Endothelial cell of umbilical vein (primary cell): ENCODE measurements at regions not wholly inside any gene's neighbourhood (a gene's known extent, or its start where the extent isn't known, plus 50 kb on each side); places are given as distances from the start of the nearest gene placed in this dataset.

Source experiments
- BruUV-seq: library from RNA; stranded (reverse); fragments of 400-500 nt; replicated peaks from 2 replicates; lab custom pipeline; 2021; lab: Mats Ljungman, UMichigan
- CTCF ChIA-PET: fragments of 300-600, 350-600 bp; sonication (Branson Sonifier 250); formaldehyde crosslinking; loops from one replicate; lab custom pipeline; 2021; ENCODE audit warnings: antibody characterized with exemption, inconsistent platforms; lab: Charles Lee
- POLR2A ChIA-PET: fragments of 300-600, 350-600 bp; sonication (Branson Sonifier 250); formaldehyde crosslinking; loops from one replicate; lab custom pipeline; 2021; ENCODE audit warnings: antibody characterized with exemption, inconsistent platforms; lab: Charles Lee
- DNase-seq: peaks from one replicate; pipeline ENCODE4 v3.0.0-alpha.2; 2011; ENCODE audit warnings: low read depth, low spot score
- FAIRE-seq: peaks from 2 replicates; lab custom pipeline; 2011; peaks lifted over from hg19 to GRCh38; lab: Jason Lieb, UNC
- H2AFZ ChIP-seq: 2 replicates; pipeline ENCODE4 v1.6.0; 2012; ENCODE audit warnings: low read depth, low read length, control low read depth, inconsistent platforms
- H3K27ac ChIP-seq: 2 replicates; pipeline ENCODE4 v1.5.1; 2011; ENCODE audit warnings: low read depth, mild to moderate bottlenecking, control low read depth, low read length, moderate library complexity; ENCODE audit not compliant: insufficient read depth
- H3K27me3 ChIP-seq, 2 experiments: 2 replicates each; pipeline versions ENCODE4 v1.6.0 to v1.6.1; 2011; ENCODE audit warnings: low read length in 2 of 2, mixed read lengths in 1 of 2; ENCODE audit not compliant: control insufficient read depth in 2 of 2, insufficient read depth in 2 of 2
- H3K36me3 ChIP-seq, 2 experiments: 2 replicates in 1 of 2; 3 replicates in 1 of 2; pipeline ENCODE4 v1.5.1; 2011; ENCODE audit warnings: low read length in 2 of 2, mild to moderate bottlenecking in 1 of 2, moderate library complexity in 1 of 2; ENCODE audit not compliant: control insufficient read depth in 2 of 2, insufficient read depth in 2 of 2; ENCODE audit errors: extremely low read depth in 1 of 2
- H3K4me1 ChIP-seq: 3 replicates; pipeline ENCODE4 v1.5.1; 2011; ENCODE audit warnings: mild to moderate bottlenecking, low read length; ENCODE audit not compliant: control insufficient read depth, insufficient read depth; ENCODE audit errors: extremely low read depth
- H3K4me2 ChIP-seq: 2 replicates; pipeline ENCODE4 v1.6.1; 2011; ENCODE audit warnings: low read length, control low read depth, mixed read lengths; ENCODE audit not compliant: insufficient read depth
- H3K4me3 ChIP-seq, 3 experiments: fragments of 200-600 bp in 1 of 3; sonication (generic), shearing (Covaris generic) in 1 of 3; replicated peaks in 1 of 3; 2 replicates each; pipeline ENCODE4 v1.5.1; 2011 to 2016; ENCODE audit warnings: control low read depth in 3 of 3, low read length in 3 of 3, mild to moderate bottlenecking in 2 of 3, inconsistent platforms in 1 of 3, low read depth in 1 of 3, moderate library complexity in 1 of 3; ENCODE audit not compliant: insufficient read depth in 1 of 3
- H3K79me2 ChIP-seq: 2 replicates; pipeline ENCODE4 v1.6.0; 2012; ENCODE audit warnings: low read length, inconsistent platforms; ENCODE audit not compliant: control insufficient read depth, insufficient read depth
- H3K9ac ChIP-seq: replicated peaks from 2 replicates; pipeline ENCODE3; 2011; ENCODE audit warnings: low read length, control low read depth; ENCODE audit not compliant: insufficient read depth; ENCODE audit errors: extremely low read depth
- H3K9me1 ChIP-seq: replicated peaks from 3 replicates; pipeline ENCODE4 v1.6.0; 2011; ENCODE audit warnings: mild to moderate bottlenecking, low read length; ENCODE audit not compliant: control insufficient read depth, insufficient read depth; ENCODE audit errors: extremely low read depth
- H3K9me3 ChIP-seq: replicated peaks from 2 replicates; pipeline ENCODE4 v1.5.1; 2012; ENCODE audit warnings: low read length, inconsistent platforms; ENCODE audit not compliant: control insufficient read depth, insufficient read depth
- H4K20me1 ChIP-seq: replicated peaks from 2 replicates; pipeline ENCODE3; 2011; ENCODE audit warnings: mild to moderate bottlenecking, low read length; ENCODE audit not compliant: control insufficient read depth, insufficient read depth; ENCODE audit errors: extremely low read depth
- EZH2 ChIP-seq: IDR thresholded peaks from 2 replicates; pipeline ENCODE4 v1.6.1; 2012; ENCODE audit warnings: borderline replicate concordance, low read depth, mild to moderate bottlenecking, moderate library complexity, low read length, inconsistent platforms; ENCODE audit not compliant: severe bottlenecking
- GATA2 ChIP-seq: IDR thresholded peaks from 2 replicates; pipeline ENCODE4 v1.7.0; 2011; ENCODE audit warnings: low read depth, mild to moderate bottlenecking, moderate library complexity, mixed read lengths, low read length; ENCODE audit not compliant: insufficient read length, insufficient read depth
- JUN ChIP-seq: IDR thresholded peaks from 2 replicates; pipeline ENCODE4 v1.6.1; 2011; ENCODE audit warnings: borderline replicate concordance, low read depth; ENCODE audit not compliant: insufficient read length, insufficient read depth
- MYC ChIP-seq: IDR thresholded peaks from one replicate; pipeline ENCODE4 v1.6.1; 2011; ENCODE audit warnings: mild to moderate bottlenecking, low read depth, low read length
- POLR2A ChIP-seq: IDR thresholded peaks from 2 replicates; pipeline ENCODE4 v1.6.1; 2012; ENCODE audit warnings: low read depth, mild to moderate bottlenecking, control low read depth, low read length
- dilution Hi-C: fragments of 300-500 bp; cut with MboI; formaldehyde crosslinking; loops from one replicate; pipeline ENCODE4 v1.15.0; 2019; ENCODE audit warnings: low sequenced_read_pairs; ENCODE audit not compliant: extremely low pct_ligation_motif_present
- intact Hi-C: fragments of 100-400 bp; cut with micrococcal nuclease; formaldehyde crosslinking; loops from one replicate; pipeline ENCODE4 v1.10.0; 2022
- TF ChIP-seq, protein P1 (sequence below), 2 donors: IDR thresholded peaks; 1 replicate in 1 of 2; 2 replicates in 1 of 2; pipeline ENCODE4 v1.5.1; 2011; ENCODE audit warnings: low read length in 2 of 2, mild to moderate bottlenecking in 2 of 2, moderate library complexity in 2 of 2, control low read depth in 1 of 2, inconsistent platforms in 1 of 2, low read depth in 1 of 2; ENCODE audit not compliant: insufficient read depth in 1 of 2; ENCODE audit errors: extremely low read depth in 1 of 2

DNA sequence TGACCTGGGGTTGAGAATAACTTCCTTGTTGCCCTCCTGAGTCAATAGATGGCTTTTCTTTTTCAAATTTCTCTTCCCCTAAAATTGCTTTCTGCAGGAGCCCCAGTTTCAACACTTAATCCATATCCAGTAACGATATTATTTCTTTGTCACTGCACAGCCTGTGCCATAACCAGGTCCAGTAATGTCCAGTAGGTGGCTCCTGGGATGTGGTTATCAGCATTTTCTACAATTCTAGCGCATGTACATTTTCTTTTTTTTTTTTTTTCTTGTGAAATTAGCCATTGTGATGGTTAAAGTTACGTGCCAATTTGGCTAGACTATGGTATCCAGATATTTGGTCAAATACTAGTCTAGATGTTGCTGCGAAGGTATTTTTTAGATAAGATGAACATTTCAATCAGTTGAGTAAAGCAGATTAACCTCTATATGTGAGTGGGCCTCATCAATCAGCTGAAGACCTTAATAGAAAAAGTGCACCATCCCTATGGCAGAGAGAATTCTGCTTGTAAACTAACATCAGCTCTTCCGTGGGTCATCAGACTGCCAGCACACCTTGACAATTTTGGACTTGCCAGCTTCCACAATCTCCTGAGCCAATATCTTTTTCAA lies 72.9 kb upstream of the SCG2 start:
- peak; percentile 60 for FAIRE-seq
- Histone ChIP-seq H2AFZ (no peak overlapping the region), H3K4me3 (no peak overlapping the region), H3K9ac (no peak overlapping the region), H3K4me1 (no peaks in the 10 kb centered on the region), H3K9me1 (no peaks in the 10 kb centered on the region), H3K27ac (no peak overlapping the region), H3K36me3 (no peaks in the 10 kb centered on the region), H3K79me2 (no peaks in the 10 kb centered on the region), H3K4me2 (no peak overlapping the region), H3K9me3 (no peaks in the 10 kb centered on the region), H4K20me1 (no peaks in the 10 kb centered on the region), H3K27me3 (no peaks in the 10 kb centered on the region)
- TF ChIP-seq, protein P1, sequence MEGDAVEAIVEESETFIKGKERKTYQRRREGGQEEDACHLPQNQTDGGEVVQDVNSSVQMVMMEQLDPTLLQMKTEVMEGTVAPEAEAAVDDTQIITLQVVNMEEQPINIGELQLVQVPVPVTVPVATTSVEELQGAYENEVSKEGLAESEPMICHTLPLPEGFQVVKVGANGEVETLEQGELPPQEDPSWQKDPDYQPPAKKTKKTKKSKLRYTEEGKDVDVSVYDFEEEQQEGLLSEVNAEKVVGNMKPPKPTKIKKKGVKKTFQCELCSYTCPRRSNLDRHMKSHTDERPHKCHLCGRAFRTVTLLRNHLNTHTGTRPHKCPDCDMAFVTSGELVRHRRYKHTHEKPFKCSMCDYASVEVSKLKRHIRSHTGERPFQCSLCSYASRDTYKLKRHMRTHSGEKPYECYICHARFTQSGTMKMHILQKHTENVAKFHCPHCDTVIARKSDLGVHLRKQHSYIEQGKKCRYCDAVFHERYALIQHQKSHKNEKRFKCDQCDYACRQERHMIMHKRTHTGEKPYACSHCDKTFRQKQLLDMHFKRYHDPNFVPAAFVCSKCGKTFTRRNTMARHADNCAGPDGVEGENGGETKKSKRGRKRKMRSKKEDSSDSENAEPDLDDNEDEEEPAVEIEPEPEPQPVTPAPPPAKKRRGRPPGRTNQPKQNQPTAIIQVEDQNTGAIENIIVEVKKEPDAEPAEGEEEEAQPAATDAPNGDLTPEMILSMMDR (IDR thresholded peaks at IDR 0.05; ENCODE audit: extremely low read depth in 1 of 2, insufficient read depth in 1 of 2, low read depth in 1 of 2, low read length in 2 of 2) = peak; percentile 60 to 69
- TF ChIP-seq POLR2A = no peak
- ChIA-PET POLR2A (no interaction called here), CTCF (interaction anchor here (0.6 to 6.7 kb wide), 15 partner anchors 9 to 703 kb away, joined by 3 to 136 read pairs (median 6); no protein-coding TSS in a partner anchor)
- intact Hi-C loops (loop anchor here (1.0 to 5.0 kb wide), 4 partner anchors 50 to 703 kb away; no protein-coding TSS in a partner anchor), dilution Hi-C loops (no loop called here)
- BruUV-seq = no TSS peak
- DNase-seq = peak; percentile 69

DNA sequence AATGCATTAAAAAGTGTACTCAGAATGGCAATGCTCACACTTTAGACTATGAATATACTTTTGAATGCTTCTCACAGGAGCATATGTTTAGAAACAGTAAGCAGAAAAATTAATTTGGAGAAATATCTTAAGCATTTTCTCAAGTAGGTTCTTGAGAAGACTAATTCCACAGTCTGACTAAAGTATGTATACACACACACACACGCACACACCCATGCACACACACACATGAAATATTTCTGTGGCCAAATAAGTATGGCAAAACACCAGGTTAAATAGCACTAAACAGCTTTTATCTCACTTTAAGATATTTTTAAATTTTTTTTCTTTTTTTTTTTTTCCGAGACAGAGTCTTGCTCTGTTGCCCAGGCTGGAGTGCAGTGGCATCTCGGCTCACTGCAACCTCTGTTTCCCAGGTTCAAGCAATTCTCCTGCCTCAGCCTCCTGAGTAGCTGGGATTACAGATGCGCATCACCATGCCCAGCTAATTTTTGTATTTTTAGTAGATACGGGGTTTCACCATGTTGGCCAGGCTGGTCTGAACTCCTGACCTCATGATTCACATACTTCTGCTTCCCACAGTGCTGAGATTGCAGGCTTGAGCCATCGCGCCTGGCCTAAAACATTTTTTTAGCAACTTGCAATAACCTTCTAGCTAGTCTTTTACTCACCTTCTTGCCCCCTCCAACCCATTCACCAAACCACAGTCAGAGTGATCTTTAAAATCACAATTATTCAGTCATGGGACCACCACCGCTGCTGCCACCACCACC lies 67.5 kb upstream of the SCG2 start:
- Histone ChIP-seq H2AFZ (no peak overlapping the region), H3K4me1 (no peaks in the 10 kb centered on the region), H3K9me1 (no peaks in the 10 kb centered on the region), H3K27ac (no peak overlapping the region), H4K20me1 (no peaks in the 10 kb centered on the region), H3K36me3 (no peaks in the 10 kb centered on the region), H3K79me2 (no peaks in the 10 kb centered on the region), H3K27me3 (peaks cover 0 to 6% of the 10 kb centered on the region in 2 experiments), H3K4me3 (no peak overlapping the region), H3K9me3 (no peaks in the 10 kb centered on the region), H3K4me2 (no peak overlapping the region), H3K9ac (no peak overlapping the region)
- BruUV-seq = no TSS peak
- no peak for DNase-seq
- dilution Hi-C loops (no loop called here), intact Hi-C loops (loop anchor here (10.0 kb wide), 1 partner anchor 215 kb away; no protein-coding TSS in a partner anchor)
- CTCF ChIA-PET = interaction anchor here (1.2 to 2.4 kb wide), 2 partner anchors 9 to 128 kb away, joined by 4 to 8 read pairs; no protein-coding TSS in a partner anchor
- TF ChIP-seq EZH2 (no peak), GATA2 (no peak), MYC (no peak), JUN (no peak)
- POLR2A ChIA-PET = interaction anchor here (0.6 kb wide), 2 partner anchors 102 to 103 kb away, joined by 3 to 6 read pairs; no protein-coding TSS in a partner anchor
- FAIRE-seq = no peak
